HG02678 (cell line): ENCODE measurements at regions not wholly inside any gene's neighbourhood (a gene's known extent, or its start where the extent isn't known, plus 50 kb on each side); places are given as distances from the start of the nearest gene placed in this dataset.

ENCODE experiments used
- ATAC-seq: cut with Tn5 transposase; IDR thresholded peaks from one replicate; pipeline ENCODE4 v1.9.1; 2021; ENCODE audit warnings: mild to moderate bottlenecking, moderate library complexity; ENCODE audit not compliant: unreplicated experiment

- no peak for ATAC-seq
Measured at GRCh38 chr5:107325866-107326265, 344.9 kb downstream of the EFNA5 start.

GRCh38 chr5:107324809-107325208, 345.9 kb downstream of the EFNA5 start:
- ATAC-seq = no peak

GRCh38 chr5:107324071-107324470, 346.7 kb downstream of the EFNA5 start:
- no peak for ATAC-seq

GRCh38 chr5:107323536-107323935, 347.2 kb downstream of the EFNA5 start:
- no peak for ATAC-seq

- ATAC-seq = no peak
Measured at GRCh38 chr5:107322936-107323335, 347.8 kb downstream of the EFNA5 start.

GRCh38 chr5:107321906-107322305, 348.8 kb downstream of the EFNA5 start:
- no peak for ATAC-seq

- no peak for ATAC-seq
Measured at GRCh38 chr5:107320846-107321245, 349.9 kb downstream of the EFNA5 start.

- ATAC-seq = no peak
Measured at GRCh38 chr5:107320376-107320775, 350.4 kb downstream of the EFNA5 start.

- no peak for ATAC-seq
Measured at GRCh38 chr5:107319901-107320300, 350.8 kb downstream of the EFNA5 start.

GRCh38 chr5:107314330-107314729, 356.4 kb downstream of the EFNA5 start:
- no peak for ATAC-seq

- ATAC-seq = no peak
Measured at GRCh38 chr5:107313921-107314320, 356.8 kb downstream of the EFNA5 start.

GRCh38 chr5:107313098-107313497, 357.6 kb downstream of the EFNA5 start:
- no peak for ATAC-seq

- no peak for ATAC-seq
Measured at GRCh38 chr5:107310181-107310580, 360.6 kb downstream of the EFNA5 start.

- no peak for ATAC-seq
Measured at GRCh38 chr5:107306594-107306993, 364.1 kb downstream of the EFNA5 start.

- ATAC-seq = no peak
Measured at GRCh38 chr5:107306002-107306401, 364.7 kb downstream of the EFNA5 start.

- ATAC-seq = no peak
Measured at GRCh38 chr5:107304684-107305083, 366.1 kb downstream of the EFNA5 start.

- ATAC-seq = no peak
Measured at GRCh38 chr5:107303171-107303968, 367.4 kb downstream of the EFNA5 start.

- peak; percentile 56 for ATAC-seq
Measured at GRCh38 chr5:107302441-107302840, 368.3 kb downstream of the EFNA5 start.

GRCh38 chr5:107301999-107302398, 368.7 kb downstream of the EFNA5 start:
- peak; percentile 37 for ATAC-seq

GRCh38 chr5:107300721-107301327, 369.9 kb downstream of the EFNA5 start:
- no peak for ATAC-seq

GRCh38 chr5:107296572-107296971, 374.2 kb downstream of the EFNA5 start:
- peak; percentile 28 for ATAC-seq

GRCh38 chr5:107295914-107296313, 374.8 kb downstream of the EFNA5 start:
- no peak for ATAC-seq
